ENCODE measurements at regions not wholly inside any gene's neighbourhood (a gene's known extent, or its start where the extent isn't known, plus 50 kb on each side); places are given as distances from the start of the nearest gene placed in this dataset.

DNA sequence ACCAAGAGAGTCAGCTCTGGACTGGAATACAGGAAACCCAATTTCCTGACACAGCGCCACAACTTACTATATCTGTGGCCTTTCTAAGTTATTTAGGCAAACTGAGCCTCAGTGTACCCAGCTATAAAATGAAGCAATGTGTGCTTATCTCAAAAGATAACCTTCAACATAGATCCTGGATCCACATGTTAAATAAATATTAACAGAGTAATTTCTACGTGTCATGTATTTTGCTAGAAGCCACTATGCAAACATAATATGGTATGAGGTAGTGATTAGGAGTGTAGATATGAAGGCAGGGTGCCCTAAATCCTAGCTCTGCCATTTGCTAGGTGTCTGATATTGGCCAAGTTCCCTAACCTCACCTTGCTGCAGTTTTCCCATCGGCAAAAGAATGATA lies 527.0 kb downstream of the RAB28 start:
- TF ChIP-seq HDAC6 (IDR thresholded peaks at IDR 0.05; ENCODE audit: low read depth, low read length) (no peak), EZH2 (IDR thresholded peaks at IDR 0.05; ENCODE audit: low read depth, low read length, severe bottlenecking) (no peak), POLR2AphosphoS5 (IDR thresholded peaks at IDR 0.05; ENCODE audit: low read depth, low read length) (no peak), ASH2L (IDR thresholded peaks at IDR 0.05; ENCODE audit: low read length) (no peak)
- TF ChIP-seq, protein P1, sequence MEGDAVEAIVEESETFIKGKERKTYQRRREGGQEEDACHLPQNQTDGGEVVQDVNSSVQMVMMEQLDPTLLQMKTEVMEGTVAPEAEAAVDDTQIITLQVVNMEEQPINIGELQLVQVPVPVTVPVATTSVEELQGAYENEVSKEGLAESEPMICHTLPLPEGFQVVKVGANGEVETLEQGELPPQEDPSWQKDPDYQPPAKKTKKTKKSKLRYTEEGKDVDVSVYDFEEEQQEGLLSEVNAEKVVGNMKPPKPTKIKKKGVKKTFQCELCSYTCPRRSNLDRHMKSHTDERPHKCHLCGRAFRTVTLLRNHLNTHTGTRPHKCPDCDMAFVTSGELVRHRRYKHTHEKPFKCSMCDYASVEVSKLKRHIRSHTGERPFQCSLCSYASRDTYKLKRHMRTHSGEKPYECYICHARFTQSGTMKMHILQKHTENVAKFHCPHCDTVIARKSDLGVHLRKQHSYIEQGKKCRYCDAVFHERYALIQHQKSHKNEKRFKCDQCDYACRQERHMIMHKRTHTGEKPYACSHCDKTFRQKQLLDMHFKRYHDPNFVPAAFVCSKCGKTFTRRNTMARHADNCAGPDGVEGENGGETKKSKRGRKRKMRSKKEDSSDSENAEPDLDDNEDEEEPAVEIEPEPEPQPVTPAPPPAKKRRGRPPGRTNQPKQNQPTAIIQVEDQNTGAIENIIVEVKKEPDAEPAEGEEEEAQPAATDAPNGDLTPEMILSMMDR (IDR thresholded peaks at IDR 0.05; ENCODE audit: control extremely low read depth in 1 of 3, insufficient read depth in 1 of 3, low read depth in 1 of 3, low read length in 3 of 3): no peak
